Erythroblast (primary cell): ENCODE measurements at regions not wholly inside any gene's neighbourhood (a gene's known extent, or its start where the extent isn't known, plus 50 kb on each side); places are given as distances from the start of the nearest gene placed in this dataset.
"Not testable (repeated sequence)": the region's sequence is repeated elsewhere in the genome, so short reads cannot be mapped to it uniquely, and the experiment has no call there.

Experiments used
- DNase-seq, 2 experiments: peaks; one replicate each; lab custom pipeline; 2025; lab: John Stamatoyannopoulos, UW
- GATA1 ChIP-seq: IDR thresholded peaks from 2 replicates; pipeline ENCODE4 v1.6.1; 2011; ENCODE audit warnings: low read depth, mild to moderate bottlenecking, control low read depth, low read length, moderate library complexity
- POLR2A ChIP-seq: IDR thresholded peaks from 2 replicates; pipeline ENCODE4 v1.6.1; 2011; ENCODE audit warnings: mild to moderate bottlenecking, low read length

GRCh38 chr18:54662986-54663385, 71.9 kb downstream of the DYNAP start:
- no peak for DNase-seq
- TF ChIP-seq GATA1 = no peak
- TF ChIP-seq POLR2A = no peak

DNA sequence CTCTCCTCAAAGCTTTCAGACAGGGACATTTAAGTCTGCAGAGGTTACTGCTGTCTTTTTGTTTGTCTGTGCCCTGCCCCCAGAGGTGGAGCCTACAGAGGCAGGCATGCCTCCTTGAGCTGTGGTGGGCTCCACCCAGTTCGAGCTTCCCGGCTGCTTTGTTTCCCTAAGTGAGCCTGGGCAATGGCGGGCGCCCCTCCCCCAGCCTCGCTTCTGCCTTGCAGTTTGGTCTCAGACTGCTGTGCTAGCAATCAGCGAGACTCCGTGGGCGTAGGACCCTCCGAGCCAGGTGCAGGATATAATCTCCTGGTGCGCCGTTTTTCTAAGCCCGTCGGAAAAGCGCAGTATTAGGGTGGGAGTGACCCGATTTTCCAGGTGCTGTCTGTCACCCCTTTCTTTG, 78.7 kb downstream of the DYNAP start:
- DNase-seq = not testable (repeated sequence)

- TF ChIP-seq POLR2A (no peak), GATA1 (no peak)
- peak; percentile 49 to 64 for DNase-seq
Measured at GRCh38 chr18:54671291-54671881, 80.3 kb downstream of the DYNAP start.

DNA sequence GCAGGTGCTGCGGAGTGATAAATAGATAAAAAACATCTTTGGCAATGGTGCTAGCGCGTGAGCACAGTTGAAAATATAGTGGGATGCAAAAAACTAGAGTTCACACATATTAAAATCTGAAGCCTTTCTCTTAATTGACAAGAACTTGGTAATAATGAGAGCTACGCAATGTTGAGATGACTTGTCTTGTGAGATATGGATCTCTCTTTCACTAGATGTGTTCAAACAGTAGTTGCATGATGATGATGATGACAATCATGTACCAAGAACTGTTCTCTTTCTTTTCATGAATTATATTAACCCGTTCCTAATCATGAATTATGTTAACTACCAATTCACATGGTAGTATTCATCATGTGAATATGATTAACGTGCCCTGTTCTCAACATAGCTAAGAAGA, 81.1 kb downstream of the DYNAP start:
- no peak for TF ChIP-seq GATA1
- TF ChIP-seq POLR2A = no peak
- DNase-seq = no peak

DNA sequence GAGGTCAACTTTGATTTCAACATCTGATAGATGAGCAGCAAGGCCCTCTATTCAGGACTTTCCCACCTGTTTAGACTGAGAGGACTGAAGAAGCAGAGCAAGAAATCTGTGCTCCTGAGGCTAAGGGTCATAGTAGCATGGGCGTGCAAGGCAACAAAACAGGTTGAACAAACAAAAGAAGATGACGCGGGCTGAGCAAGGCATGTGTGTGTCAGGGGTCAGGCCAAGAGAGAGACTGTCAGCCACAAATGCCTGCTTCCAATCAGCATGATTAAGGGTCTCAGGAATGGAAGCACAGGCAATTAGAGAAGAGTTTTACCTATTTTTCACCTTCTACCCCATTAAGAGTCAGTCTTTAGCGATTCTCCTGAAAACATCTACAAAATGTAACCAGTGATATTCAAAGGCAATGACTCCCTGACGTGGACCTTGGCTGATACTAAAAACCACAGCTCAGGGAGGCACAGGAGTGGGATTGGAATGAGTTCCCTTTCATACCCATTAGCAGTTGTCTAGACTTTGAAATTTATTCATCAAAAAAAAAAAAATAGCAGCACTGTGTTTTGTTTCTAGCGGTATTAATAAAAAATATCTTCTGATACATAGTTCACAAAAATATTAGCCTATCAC, 81.9 kb downstream of the DYNAP start:
- TF ChIP-seq GATA1 = no peak
- TF ChIP-seq POLR2A = no peak

GRCh38 chr18:54673936-54674335, 82.9 kb downstream of the DYNAP start:
- DNase-seq = no peak
- no peak for TF ChIP-seq GATA1
- TF ChIP-seq POLR2A = no peak

More for the DNA sequence above, 81.9 kb downstream of the DYNAP start:
- DNase-seq = no peak

GRCh38 chr18:54675076-54675475, 84.0 kb downstream of the DYNAP start:
- TF ChIP-seq GATA1 = no peak
- TF ChIP-seq POLR2A = no peak
- no peak for DNase-seq

DNA sequence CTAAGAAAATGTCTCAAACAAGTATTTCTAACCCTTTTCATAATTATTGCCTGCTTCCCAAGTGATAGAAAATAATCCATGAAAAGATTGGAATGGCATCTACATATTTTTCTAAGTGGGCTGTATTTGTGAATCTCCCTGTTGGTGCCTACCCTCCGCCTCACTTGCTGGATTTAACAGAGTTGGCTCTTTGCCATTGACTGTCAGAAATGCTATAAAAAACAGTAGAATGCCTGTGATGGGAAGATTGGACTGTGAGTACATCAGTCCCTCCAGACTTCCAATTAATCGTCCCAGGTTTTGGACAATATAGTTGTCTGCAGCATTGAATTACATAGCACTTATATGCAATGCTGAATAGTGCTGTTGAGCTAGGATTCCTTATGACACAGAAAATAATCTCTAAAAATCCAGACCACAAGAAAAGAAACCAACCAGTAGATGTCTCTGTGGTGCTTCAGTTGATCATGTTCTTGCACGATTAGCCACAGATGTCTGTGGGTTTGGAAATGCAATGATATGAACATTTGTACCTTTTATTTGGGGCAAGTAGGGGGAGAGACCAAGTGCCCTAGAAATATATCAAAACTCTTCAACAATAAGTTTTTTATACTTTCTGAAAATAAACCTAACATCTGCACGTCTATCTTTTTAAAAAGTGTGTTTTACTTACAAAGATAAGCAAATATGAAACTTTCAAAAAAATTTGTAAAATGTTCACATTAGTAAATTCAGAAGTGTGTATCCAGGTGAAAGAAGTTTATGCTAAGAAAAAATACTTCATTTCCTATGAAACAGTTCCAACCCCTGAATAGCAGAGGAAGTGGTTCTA, 88.5 kb downstream of the DYNAP start:
- TF ChIP-seq POLR2A (no peak), GATA1 (no peak)
- DNase-seq = peak; percentile 72 to 77

- no peak for DNase-seq
- TF ChIP-seq POLR2A (no peak), GATA1 (no peak)
Measured at GRCh38 chr18:54684784-54685183, 93.7 kb downstream of the DYNAP start.

DNA sequence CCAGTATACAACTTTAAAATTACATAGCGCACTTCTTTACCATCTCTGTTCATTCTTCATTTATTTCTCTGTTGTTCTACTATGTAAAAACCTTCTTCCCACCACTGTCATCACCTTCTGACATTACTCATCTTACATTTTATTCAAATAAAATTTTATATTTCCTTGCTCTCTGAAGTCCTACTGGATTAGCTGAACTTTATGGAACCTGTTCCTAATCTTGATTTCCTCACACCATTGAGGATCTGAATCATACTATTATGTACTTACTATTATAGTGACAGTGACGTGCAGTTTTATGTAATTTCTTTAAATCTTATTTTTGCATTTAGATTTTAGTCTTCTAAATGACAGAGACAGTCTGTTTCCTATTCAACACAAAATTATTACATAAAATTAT, 98.3 kb downstream of the DYNAP start:
- no peak for DNase-seq
- no peak for TF ChIP-seq GATA1
- TF ChIP-seq POLR2A = no peak

GRCh38 chr18:54690198-54690597, 99.2 kb downstream of the DYNAP start:
- TF ChIP-seq POLR2A (no peak), GATA1 (no peak)
- DNase-seq = no peak

- no peak for TF ChIP-seq GATA1
- no peak for TF ChIP-seq POLR2A
- DNase-seq = no peak
Measured at GRCh38 chr18:54692463-54692862, 101.4 kb downstream of the DYNAP start.

DNA sequence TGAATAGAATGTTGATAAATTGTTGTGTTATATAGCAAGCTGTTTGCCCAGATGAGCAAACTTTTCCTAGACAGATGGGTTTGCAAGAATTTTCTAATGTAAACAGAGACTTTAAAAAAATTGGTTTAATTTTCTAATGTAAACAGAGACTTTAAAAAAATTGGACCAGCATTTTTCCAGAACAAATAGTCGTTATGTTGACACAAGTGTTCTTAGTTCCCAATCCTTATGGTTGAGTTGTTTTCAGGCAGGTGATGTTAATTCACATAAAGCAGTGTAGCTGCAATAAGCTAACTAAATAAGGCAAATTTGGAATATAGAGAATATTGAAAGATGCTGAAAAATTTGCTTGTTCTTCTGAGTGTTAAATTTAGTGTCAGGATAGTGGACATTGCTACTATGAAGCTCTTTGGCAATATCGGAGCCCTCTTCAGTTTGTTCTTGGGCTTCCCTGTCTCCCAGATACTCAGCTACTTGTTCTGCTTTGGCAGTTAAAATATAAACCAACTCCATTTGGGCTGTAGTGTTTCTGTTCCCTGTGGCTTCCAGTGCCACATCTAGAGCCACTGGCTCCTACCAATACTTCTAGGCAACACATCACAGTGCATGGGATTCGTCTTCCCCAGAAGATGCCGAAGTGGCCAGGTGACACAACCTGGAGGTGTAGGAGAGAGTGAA, 105.7 kb downstream of the DYNAP start:
- DNase-seq = no peak
- TF ChIP-seq POLR2A = no peak
- no peak for TF ChIP-seq GATA1

- no peak for TF ChIP-seq GATA1
- TF ChIP-seq POLR2A = no peak
- DNase-seq = peak; percentile 16 to 37
Measured at GRCh38 chr18:54700580-54700979, 109.5 kb downstream of the DYNAP start.
